ENCODE measurements at regions not wholly inside any gene's neighbourhood (a gene's known extent, or its start where the extent isn't known, plus 50 kb on each side); places are given as distances from the start of the nearest gene placed in this dataset.

- DNase-seq, result no peak
These were observed 497.4 kb downstream of the FSCB start for GRCh38 chr14:44009642-44010041.

DNA sequence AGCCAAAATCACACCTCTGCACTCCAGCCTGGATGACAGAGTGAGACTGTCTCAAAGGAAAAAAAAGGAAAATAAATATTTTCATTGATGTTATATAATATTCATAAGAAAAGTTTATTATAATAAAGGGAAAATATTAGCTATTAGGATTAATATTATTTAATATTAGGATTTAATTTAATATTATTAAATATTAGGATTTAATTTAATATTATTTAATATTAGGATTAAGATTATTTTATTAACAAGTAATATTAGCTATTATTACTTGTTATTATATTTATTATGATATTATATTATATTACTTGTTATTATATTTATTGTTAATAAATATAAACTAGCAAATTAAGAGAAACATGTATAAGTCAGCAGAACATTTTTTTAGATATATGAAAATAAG lies 518.1 kb downstream of the FSCB start:
- no peak for DNase-seq

DNA sequence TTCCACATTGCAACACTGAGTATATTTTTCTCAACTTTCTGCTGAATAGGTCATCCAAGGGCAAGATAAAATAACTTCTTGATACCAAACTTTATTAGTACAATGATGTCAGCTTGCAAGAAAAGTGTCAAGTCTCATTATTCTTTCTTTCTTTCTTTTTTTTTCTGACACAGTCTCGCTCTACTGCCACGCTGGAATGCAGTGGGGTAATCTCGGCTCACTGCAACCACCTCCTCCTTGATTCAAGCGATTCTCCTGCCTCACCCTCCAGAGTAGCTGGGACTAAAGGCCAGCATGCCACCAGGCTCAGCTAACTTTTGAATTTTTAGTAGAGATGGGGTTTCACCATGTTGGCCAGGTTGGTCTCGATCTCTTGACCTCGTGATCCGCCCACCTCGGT lies 523.4 kb downstream of the FSCB start:
- DNase-seq, result no peak

DNA sequence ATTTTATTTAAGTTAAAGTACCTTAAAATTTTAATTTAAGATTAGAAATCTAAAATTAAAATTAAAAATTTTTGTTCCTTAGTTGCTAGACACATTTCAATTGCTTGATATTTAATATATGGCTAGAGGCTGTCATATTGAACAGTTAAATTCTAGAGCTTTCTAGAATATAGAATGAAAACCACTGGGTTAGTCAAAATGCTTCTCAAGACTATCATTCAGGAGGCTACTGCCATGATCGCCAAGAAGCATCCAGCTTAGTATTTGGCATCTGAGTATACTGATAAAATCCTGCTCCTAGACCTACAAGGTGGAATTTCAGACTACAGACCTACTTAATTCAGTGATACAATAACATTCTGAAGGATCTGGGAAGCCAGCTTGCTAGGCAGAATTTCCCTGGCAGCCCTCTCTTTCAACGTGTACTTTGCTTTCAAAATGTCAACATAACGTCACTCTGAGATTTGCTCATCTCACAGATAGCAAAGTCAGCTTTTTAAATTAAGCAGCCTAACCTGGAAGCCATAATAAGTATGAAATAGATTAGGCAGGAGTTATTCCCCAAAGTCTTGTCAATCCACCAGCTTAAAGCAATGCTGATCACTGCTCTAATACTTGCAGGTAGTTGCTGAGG lies 525.8 kb downstream of the FSCB start:
- no peak for DNase-seq

- no peak for DNase-seq
These were observed 550.3 kb downstream of the FSCB start for GRCh38 chr14:43956741-43957140.

- no peak for DNase-seq
These were observed 557.7 kb downstream of the FSCB start for GRCh38 chr14:43949400-43949799.

GRCh38 chr14:43939836-43940235 lies 567.2 kb downstream of the FSCB start:
- no peak for DNase-seq

- DNase-seq, result no peak
These were observed 568.3 kb downstream of the FSCB start for GRCh38 chr14:43938588-43939281.

- DNase-seq, result no peak
These were observed 570.1 kb downstream of the FSCB start for GRCh38 chr14:43937001-43937400.

DNA sequence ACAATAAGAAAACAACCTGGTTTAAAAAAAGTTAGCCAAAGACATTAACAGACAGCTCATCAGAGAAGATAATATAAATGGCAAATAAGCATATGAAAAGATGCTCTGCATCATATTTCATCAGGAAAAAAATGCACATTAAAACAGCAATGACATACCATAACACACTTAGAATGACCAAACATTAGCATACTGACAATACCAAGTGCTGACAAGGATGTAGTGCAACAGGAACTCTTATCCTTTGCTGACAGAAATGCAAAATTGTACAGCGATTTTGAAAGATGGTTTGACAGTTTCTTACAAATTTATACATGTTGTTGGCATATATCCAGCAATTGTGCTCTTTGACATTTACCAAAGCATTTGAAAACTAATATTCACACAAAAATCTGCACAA lies 573.0 kb downstream of the FSCB start:
- DNase-seq, result no peak

GRCh38 chr14:43914041-43914693 lies 592.9 kb downstream of the FSCB start:
- DNase-seq, result no peak

DNA sequence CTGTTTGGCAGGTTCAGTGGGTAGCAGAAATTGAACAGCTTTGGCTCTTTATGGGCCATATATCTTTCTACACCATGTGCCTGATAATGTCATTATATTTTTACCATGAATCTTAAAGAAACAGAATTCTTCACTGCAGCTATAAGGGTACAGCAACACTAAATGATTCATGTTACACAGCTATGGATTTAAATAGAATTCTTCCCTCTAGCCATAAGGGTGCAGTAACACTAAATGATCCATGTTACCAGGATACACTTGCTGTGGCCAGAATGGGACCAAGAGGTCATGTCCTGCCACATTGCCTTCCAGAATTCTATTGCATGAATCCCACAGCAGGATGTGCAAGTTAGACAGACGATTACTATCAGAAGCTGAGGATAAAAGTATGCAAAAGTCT lies 603.9 kb downstream of the FSCB start:
- no peak for DNase-seq

DNA sequence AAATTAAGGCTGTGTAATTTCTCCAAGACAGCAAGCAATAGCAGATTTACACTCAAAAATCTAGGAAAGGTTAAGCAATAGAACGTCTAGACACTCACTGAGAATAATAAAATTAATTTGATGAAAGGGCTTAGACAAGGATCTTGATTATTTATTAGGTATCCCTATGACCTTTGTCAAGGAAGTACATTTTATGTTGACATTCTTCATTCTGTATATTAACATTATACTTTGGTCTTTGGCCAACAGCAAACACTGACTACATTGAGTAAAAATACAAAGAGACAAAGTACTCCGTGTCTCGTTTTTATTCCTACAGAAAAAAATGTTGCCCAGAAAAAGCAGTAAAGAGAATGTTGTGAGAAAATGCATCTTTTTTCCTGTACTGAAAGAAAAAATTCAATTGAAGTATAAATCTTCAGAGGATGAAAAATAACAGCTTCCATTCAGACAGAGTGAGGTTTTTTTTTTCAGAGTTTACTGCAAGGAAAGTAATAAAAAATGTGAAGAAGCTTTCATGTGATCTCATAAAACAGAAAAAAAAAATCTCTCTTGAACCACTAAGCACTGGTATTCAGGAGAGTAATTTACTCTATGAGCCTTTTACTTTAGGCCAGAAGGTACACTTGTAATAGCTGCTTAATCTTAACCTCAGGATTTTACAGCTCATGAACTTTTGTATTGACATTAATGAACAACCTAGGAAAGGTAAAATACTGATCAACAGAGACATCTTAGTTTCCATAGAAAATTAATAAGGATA lies 605.0 kb downstream of the FSCB start:
- no peak for DNase-seq

DNA sequence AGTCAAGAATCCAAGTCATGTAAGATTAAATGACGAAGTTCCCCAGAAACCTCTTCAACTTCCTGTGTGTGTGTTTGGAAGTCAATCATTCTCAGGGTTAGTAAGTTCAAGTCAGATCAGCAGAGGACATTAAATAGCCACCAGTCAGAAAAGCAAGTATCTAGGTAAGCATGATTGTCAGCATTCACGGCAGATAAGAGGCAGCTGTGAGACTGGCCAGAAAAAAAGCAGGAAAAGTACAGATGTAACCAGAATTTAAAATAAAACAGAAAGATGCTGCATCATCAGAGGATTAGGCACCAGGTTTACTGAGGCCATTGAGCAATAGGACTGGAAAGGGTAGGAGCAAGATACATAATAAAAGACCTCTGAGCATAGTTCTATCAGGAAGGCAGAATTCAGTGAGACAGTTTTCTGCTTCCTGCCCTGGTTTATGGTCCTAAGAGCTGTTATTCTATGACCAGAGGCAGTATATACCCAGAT lies 606.9 kb downstream of the FSCB start:
- no peak for DNase-seq

GRCh38 chr14:43898687-43899086 lies 608.4 kb downstream of the FSCB start:
- no peak for DNase-seq

- no peak for DNase-seq
These were observed 611.0 kb downstream of the FSCB start for GRCh38 chr14:43896044-43896443.

DNA sequence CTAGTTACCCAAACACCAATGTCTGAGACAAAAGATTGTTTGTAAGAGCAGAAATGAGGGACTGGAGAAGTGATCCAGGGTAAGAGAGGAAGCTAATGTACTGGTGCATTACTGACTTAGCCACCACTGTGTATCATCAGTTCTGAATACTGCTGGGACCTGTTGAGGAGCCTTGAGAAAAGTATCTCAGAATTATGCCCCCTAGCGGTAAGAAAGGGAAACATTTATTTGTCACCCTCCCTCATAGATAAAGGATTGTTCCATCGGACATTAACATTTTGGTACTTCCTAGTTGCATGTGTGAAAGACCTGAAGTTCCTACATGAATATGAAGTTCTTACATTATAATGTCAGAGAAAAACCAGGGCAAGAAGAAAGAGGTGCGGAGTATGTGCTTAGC lies 612.5 kb downstream of the FSCB start:
- DNase-seq, result no peak

DNA sequence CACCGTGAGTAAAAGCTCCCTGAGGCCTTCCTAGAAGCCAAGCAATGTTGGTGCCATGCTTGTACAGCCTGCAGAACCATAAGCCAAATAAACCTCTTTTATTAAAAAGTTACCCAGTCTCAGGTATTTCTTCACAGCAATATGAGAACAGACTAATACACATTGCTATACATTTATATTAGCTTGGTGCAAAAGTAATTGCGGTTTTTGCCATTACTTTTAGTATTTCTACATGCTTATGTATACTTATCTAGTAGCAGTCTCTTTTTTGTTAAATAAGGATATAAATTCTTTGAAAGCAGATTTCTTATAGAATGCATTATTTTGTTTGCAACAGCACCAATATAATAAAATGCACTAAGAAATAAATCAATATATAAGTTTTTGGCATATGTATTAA lies 619.6 kb downstream of the FSCB start:
- no peak for DNase-seq

DNA sequence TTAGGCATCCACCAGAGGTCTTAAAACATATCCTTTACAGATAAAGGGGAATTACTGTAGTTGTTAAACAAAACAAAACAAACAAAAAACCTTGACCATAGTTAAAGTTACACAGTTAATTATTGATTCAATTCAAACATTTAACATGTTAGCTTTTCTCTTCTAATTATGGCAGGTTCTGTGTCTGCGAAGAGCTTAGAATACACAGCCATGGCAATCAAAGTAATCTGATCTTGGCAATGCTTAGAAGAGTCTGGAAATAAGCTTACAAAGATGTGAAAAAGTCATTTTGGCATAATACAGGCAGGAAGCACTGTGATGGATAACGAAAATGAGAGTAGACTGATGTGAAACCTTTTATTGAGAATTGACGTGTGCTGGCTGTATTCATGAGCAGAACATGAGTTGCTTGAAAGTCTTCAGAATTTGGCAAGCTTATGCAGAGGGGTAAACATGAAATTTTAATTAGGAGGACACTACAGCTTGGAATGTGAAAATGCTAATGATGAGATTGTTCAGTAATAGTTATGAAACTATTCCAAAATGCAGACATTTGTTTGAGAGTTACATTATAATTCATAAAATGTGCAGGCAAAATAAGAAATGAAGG lies 629.6 kb downstream of the FSCB start:
- DNase-seq, result peak; percentile 44 to 47

GRCh38 chr14:43872752-43873655 lies 634.1 kb downstream of the FSCB start:
- no peak for DNase-seq

DNA sequence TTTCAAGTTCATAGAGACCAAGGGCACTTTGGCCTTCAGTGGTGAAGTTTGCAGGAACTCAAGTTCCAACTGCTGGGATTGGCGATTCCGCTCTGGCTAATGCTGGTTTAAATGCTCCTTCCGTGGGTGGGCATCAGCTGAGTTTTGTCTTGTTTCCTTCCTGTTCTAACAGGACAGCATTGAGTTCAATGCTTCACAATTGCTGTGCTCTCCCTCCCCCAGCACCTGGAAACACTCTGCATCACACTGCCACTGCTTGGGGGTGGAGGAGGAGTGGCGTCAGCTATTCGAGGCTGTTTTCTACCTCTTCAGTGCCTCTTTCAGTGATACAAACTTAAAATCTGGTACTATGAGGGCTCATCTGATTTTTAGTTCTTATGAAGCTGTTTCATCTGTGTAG lies 634.9 kb downstream of the FSCB start:
- DNase-seq, result no peak
